ENCODE measurements at regions not wholly inside any gene's neighbourhood (a gene's known extent, or its start where the extent isn't known, plus 50 kb on each side); places are given as distances from the start of the nearest gene placed in this dataset.

DNA sequence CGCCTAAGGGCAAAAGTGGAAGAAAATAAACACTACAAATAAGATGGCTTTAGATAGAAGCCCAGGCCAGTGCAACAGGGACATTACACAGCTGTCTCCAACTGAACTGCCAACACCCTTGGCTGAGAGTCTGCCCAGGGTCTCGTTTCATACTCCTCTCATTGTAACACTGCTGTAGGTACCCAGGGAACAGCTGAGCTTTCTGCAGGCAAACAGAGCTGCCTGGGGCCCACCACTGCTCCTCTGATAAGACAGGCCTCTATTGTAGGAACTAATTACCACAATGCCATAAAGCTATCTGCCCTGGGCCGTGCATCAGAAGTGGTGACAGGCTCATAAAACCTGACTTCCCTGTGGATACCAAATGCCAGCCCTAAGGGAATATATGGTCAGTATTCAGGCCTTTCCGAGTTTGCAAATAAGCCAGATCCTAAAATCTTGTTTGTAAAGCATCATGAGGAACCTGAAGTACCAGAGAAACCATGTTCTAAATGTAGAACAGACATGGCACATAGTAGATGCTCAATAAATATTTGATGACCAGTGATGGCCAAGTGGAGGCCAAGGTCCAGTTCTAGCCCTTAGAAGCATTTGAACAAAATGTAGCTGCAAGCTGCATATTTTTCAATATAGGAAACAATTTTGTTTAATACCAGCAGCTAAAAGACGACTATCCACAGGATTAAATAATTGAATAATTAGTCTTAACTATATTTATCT, 84.3 kb upstream of the NEO1 start:
- intact Hi-C loops (cut with DNase I): no loop called here
- DNase-seq (ENCODE audit: low spot score): no peak

DNA sequence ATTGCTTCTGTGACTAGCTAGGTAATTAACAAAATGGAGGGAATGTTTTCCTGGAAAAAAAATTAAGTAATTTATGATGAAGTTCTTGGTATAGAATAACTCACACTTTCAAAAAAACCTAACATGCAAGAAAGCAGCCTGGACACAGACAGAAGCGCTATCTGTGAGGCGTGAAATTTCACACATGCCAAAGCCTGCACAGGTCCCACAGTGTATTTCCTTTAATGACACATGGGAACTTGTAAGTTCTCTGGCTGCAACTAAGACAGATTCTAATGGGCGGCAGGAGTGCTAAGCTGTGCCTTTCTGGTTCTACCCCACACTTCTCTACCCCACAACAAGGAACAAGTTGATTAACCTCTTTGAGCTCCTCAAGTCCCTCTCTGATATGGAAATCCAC, 84.9 kb upstream of the NEO1 start:
- intact Hi-C loops (cut with DNase I): no loop called here

DNA sequence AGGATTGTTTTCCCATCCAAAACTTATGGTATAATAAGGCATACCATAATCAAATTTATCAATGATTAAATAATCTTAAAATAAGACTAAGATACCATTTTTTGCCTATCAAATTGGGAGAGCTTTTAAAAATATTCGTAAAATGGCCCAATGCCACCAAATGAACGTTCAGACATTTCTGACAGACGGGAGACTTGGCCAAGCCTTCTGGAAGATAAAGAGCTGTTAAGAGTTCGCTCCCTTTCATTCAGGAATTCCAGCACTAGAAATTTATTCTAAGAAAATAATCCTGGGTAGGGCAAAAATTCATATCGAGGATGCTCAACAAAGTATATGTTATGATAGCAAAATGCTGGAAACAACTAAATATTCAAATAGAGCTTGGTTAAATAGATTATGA, 85.6 kb upstream of the NEO1 start:
- intact Hi-C loops (cut with DNase I): no loop called here
- no peak for DNase-seq (ENCODE audit: low spot score)

More for the DNA sequence above, 84.9 kb upstream of the NEO1 start:
- no peak for DNase-seq (ENCODE audit: low spot score)

DNA sequence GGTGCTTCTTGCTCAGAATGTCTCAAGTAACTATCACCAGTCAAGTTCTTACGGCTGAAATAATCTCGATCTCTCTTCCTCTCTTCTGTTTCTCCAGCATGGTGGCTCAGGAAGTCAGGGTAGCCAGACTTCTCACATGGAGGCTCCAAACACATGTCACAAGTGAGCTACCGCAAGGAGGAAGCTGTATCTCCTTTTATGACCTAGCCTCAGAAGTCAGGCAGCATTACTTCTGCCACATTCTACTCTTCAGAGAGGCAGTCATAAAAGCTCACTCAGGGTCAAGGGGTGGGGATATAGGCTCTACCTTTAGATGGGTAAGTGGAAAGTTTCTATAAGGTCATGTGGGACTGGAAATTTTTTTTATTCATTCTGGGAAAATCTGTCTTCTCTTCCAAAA, 86.6 kb upstream of the NEO1 start:
- no peak for DNase-seq (ENCODE audit: low spot score)
- intact Hi-C loops (cut with DNase I): no loop called here

DNA sequence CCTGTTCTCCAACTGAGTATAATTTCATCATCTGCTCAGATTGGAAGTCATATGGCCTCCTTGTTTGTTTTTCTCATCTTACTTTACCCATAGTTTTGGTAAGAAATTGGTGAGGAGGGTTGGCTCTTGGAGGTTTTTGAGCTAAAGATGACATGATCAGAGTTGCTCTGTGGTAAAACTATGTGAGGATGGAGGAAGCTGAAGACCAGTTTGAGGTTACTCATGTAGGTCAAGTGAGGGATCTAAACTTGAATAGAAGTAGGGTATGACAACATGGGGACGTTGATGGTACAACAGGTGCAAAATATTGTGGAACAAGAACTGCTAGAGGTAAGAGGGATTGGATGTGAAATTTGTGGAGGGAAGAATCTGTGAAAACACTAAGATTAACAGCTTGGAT, 87.7 kb upstream of the NEO1 start:
- no peak for DNase-seq (ENCODE audit: low spot score)
- intact Hi-C loops (cut with DNase I): no loop called here

DNA sequence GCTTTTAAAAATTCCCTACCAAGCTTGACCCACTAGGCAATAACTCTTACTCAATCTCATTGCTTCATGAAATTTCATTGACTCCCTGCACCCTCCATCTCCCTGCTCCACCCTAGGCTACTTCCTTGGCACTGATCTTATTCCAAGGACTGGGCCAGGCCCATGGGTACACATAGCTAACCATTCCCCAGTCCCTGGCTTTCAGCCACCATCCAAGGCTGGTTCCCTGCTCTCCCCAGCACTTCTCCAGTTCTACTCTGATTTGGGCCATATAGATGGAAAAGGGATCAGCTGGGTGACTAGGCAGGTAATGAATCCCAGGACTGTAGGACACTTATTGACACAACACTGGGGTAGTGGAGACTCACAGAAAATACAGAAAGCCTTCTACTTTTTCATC, 88.1 kb upstream of the NEO1 start:
- DNase-seq (ENCODE audit: low spot score): no peak
- intact Hi-C loops (cut with DNase I): no loop called here

DNA sequence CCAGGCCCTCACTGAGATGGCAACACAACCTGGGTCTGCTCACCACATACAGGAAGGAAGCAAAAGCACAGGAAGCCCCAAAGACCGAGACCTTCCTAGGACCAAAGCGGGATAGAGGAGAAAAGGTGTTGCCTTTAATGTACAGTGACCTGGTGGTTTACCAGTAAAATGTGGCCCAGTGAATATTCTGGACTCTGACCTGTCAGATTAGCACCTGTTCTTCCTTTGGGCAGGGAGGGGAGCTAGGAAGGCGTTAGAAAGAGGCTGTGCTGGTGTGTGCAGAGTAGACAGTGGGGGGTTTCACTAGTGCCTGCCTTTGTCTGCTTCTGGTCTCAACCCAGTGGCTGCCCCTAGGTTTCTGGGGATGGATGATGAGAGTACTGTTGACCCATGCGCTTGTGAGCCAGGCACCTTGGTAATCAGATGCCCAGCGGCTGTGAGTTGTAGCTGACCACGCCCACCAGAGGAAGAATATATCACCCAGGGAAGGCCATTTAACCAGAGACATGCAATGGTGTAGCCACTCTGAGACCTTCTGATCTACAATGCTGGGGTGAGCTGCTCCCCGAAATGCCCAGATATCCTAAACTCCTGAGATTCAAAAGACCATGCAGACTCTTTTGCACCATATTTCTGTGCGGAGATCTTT, 90.1 kb upstream of the NEO1 start:
- intact Hi-C loops (cut with DNase I): no loop called here
- DNase-seq (ENCODE audit: low spot score): no peak

DNA sequence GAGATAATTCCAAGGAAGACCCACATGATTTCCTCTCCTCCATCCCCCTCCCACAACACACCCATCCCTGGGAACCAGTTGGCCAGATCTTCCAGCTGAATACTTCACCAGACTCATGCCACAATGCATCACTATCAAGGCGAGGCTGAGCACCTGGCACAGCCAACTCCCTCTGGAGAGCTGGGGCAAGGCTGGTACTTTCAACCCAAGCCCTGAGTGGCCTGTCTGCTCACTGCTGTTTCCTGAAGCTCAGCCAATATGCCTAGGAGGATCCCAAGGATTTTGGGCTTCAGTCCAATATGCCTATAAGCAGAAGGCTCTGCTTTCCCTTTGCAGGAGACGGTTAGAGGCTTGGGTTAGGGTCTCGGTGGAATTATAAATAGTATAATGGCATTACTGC, 90.9 kb upstream of the NEO1 start:
- intact Hi-C loops (cut with DNase I): no loop called here
- no peak for DNase-seq (ENCODE audit: low spot score)

DNA sequence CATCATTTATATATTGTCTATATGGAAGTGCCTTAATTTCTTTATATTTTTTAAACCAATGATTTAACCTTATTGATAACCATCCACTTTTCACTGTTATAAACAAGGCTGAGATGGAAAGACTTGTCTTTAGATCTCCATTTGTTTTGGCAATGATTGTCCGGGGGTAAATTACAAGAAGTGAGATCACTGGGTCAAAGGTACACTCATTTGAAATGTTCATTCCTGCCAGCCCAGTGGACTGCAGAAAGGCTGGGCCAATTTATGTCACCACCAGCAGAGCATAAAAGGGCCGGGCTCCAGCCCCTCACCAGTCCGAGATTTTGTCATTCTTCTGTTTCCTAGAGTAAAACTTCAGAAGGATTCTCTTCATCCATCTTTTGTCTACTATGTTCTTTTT, 93.6 kb upstream of the NEO1 start:
- intact Hi-C loops (cut with DNase I): loop anchor here (10.0 kb wide), 1 partner anchor 56 kb away; no protein-coding TSS in a partner anchor
- no peak for DNase-seq (ENCODE audit: low spot score)

DNA sequence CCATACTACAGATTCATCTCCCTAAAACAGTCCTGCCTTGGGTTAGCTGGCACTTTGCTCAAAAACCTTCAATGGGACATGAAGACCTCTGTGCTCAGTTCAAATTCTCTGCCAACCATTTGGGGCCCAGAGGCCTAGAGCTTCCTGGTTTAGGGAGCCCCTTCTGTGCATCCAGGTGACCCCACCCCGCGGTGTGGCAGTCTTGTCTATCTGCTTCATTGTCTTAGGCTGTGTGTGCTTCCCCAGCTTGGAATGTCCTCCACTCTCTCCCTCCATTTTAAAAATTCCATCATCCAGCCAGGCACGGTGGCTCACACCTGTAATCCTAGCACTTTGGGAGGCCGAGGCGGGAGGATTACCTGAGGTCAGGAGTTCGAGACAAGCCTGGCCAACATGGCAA, 99.0 kb upstream of the NEO1 start:
- no peak for DNase-seq (ENCODE audit: low spot score)

DNA sequence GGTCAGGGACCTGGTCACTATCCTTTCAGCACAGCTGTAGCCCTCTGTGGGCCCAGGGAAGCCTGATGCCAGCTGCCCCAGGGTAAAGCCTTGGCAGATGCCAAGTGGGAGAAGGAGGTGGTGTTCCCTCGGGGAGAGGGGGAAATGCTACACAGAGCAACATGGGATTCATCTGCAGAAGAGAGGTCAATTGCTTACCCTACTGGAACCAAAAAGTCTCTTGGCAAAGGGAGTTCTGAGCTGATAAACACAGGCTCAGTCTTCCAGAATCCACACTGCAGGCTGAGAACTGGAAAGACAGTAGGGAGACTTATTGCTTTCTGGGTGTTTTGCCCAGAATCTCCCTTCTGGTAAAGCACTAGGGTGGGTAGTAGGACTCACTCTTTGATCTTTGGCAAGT, 100.1 kb upstream of the NEO1 start:
- intact Hi-C loops (cut with DNase I): loop anchor here (10.0 kb wide), 1 partner anchor 63 kb away; no protein-coding TSS in a partner anchor
- no peak for DNase-seq (ENCODE audit: low spot score)

More for the DNA sequence above, 99.0 kb upstream of the NEO1 start:
- intact Hi-C loops (cut with DNase I): loop anchor here (10.0 kb wide), 1 partner anchor 61 kb away; no protein-coding TSS in a partner anchor

DNA sequence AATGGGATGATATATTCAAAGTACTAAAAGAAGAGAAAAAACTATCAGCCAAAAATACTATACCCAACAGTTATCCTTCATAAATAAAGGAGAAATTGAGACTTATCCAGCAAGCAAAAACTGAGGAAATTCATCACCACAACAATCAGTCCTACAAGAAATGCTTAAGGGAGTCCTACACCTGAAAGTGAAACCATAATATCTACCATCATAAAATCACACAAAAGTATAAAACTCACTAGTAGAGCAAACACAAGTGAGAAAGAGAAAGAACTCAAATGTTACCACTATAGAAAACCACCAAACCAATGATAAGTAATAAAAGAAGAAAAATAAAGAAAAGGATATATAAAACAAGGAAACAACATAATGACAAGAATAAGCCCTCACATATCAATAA, 103.6 kb upstream of the NEO1 start:
- no peak for DNase-seq (ENCODE audit: low spot score)
- intact Hi-C loops (cut with DNase I): no loop called here

DNA sequence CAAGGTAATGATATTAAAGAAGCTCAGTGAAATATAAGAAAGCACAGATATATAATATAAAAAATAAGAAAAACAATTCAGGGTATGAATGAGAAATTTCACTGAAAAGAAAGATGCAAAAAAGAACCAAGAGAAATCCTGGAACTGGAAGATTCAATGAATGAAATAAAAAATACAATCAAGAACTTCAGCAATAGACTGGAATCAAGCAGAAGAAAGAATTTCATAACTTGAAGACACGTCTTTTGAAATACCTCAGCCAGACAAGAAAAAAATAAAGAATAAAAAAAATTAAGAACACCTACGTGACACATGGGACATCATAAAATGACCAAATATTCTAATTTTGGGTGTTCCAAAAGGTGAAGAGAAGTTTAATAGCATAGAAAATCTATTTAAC, 104.6 kb upstream of the NEO1 start:
- intact Hi-C loops (cut with DNase I): no loop called here

DNA sequence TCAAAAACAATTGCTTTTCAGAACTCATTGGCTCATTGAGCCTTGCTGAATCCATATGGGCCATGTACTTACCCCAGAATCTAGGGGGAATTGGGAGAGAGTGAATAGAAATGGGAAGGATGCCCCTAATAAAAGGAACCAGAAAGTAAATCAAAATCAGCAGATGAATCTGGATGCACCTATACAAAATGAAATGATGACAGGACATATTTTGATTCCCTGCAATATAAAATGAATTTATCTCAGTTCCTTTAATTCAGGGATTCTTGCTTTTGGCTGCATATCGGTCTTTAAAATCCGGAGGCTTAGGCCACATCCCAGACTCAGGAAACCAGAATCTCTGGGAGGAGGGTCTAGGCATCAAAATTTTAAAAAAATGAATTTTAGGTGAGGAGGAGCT, 107.7 kb upstream of the NEO1 start:
- intact Hi-C loops (cut with DNase I): no loop called here
- no peak for DNase-seq (ENCODE audit: low spot score)

More for the DNA sequence above, 104.6 kb upstream of the NEO1 start:
- no peak for DNase-seq (ENCODE audit: low spot score)

DNA sequence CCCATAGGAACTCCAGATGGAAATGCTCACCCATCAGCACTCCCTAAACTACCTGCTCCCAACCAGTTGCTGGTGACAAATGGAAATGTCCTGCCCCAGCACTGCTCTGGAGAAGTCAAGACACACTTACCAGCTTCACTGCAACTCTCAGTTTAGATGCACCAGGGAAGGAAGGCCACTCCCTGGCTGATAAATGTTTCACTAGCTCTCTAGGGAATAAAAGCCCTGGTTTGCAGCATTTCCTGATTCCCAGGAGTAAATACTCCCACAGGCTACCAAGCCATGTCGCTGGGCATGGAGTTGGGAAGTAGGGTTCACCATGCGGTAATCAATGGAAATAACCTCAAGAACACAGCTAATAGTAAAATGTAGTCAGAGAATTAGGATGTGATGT, 112.0 kb upstream of the NEO1 start:
- intact Hi-C loops (cut with DNase I): no loop called here
- DNase-seq (ENCODE audit: low spot score): no peak

DNA sequence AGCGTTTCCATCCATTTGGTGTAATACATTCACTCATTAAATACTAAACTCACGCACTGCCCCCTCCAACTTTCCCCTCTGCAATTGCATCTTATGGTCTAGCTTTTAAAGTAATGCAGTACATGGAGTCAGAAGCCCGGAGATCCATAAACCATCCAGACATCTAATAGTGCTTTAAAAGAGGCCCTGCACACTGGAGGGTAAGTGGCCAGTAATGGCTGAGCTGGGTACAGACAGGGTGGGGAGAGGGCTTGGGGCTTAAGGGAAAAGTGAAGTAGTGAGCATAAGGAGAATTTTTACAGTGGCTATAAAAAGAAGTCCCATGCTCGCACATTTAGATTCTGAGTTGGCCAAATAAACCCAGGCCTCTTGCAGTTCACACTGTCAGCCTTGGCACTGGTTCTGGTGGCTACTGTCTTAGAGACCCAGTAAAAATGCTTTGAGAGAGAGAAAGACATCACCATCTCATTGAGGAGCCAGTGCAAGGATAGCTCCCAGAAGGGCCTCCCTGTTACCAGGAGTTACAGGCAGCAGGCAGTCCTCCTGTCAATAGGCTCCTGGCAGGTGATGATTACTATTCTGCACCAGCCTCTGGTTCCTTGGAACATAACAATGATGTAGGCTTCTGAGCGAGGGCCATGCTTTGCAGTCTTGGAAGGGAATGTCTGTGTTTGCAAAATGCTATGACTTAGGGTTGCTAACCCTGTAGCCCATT, 112.6 kb upstream of the NEO1 start:
- intact Hi-C loops (cut with DNase I): no loop called here
- DNase-seq (ENCODE audit: low spot score): no peak

DNA sequence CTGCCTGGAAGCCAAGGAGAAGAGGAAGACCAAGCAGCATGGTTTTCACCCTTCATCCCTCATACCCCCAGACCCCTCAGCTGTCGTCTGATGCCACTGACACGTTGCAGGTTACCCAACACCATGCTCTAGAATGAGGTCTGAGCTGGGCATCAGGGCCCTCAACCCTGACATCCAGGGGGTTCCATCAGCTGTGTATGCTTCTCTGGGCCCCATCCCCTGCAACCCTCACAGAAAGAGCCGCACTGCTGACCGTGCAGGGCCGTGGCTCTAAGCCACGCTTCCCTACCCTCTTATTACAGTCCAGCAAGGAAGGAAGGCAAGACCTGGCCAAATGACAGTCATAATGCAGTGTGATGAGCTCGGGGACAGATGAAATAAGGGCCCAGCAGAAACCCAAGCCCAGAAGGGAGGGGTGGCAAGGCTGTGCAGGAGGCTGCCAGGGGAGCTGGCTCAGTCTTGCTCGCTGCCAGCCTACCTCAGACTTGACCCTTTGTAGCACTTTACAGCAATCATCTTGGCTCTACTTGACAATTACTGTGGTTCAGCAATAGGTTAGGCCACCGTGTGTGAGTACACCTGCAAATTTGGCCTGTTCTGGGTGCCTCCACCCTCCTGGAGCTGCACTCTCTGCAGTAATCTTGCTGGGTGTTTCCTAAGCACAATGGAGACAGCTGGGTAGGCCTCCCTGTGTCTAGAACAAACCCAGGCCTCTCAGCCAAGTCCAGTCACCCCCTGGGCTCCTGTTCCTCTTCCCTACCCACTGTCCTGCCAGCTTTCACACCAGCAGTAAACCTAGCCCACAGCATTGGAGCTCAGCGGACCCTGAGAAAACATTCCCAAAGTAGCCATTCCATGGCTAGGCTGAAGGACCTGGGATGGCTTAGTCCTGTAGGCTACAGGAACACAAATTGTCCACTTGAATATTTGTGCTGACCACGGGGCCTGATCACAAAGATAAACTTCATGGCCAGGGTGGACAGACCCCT, 115.3 kb upstream of the NEO1 start:
- no peak for DNase-seq (ENCODE audit: low spot score)
- intact Hi-C loops (cut with DNase I): no loop called here

DNA sequence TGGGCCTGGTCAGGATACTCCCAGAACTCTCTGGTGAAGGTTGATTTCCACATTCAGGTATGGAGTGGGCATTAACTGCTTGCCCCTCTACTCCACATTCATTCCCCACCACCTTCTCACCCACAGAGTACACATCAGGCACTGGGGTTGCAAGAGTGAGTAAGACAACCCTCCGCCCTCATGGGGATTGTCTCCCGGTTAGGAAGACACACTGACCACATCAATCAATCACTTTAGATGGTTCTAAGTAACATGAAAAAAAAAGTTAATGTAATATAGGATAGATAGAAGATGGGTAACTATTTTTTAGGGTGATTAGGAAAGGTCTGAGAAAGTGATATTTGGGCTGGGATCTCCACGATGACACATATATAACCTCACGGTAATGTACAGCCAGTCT, 116.0 kb upstream of the NEO1 start:
- DNase-seq (ENCODE audit: low spot score): no peak
- intact Hi-C loops (cut with DNase I): no loop called here

DNA sequence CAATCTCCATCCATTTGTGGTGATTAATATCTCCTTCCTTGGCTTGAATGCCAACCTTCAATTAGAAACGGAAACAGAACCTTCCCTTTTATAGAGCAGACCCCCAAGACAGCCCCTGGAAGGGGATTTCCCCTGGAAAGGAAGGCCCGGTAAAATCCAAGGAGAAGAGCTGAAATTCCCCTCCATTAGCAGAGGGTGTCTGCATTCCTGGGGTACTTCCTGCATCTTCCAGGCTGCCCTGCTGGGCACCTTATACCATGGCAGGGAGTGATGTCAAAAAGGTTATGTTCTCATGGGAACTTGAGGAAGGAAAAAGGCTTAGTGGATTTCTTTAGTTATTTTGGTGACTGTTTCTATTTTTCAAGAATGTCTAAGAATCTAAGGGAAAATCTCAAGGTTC, 116.7 kb upstream of the NEO1 start:
- intact Hi-C loops (cut with DNase I): no loop called here
- no peak for DNase-seq (ENCODE audit: low spot score)

DNA sequence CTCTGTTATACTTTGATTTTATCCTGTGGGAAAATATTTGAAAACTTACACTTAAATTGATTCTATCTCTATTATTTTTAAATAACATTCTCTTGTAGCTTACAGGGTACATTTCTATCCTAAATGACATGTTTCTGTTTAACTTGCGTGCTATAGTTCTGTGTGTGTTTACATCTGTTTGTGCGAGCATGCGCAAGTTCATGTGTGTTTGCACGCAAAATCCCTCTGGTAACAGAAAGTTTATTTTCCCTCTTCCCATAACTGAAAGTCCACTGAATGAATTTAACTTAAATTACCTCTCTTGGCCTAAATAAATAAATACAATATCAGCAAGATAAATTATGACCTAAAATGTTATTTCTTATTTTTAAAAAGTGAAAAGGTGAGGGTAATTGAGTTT, 117.3 kb upstream of the NEO1 start:
- DNase-seq (ENCODE audit: low spot score): no peak
- intact Hi-C loops (cut with DNase I): no loop called here
